Endodermal cell (in vitro differentiated cells): ENCODE measurements at regions not wholly inside any gene's neighbourhood (a gene's known extent, or its start where the extent isn't known, plus 50 kb on each side); places are given as distances from the start of the nearest gene placed in this dataset.

Experiments
- DNase-seq: peaks from one replicate; pipeline ENCODE4 v3.0.0-alpha.2; 2017
- H3K27ac ChIP-seq: 2 replicates; pipeline ENCODE4 v1.5.1; 2013; ENCODE audit warnings: mild to moderate bottlenecking, low read depth, low read length, moderate library complexity
- H3K27me3 ChIP-seq: 2 replicates; pipeline ENCODE4 v1.6.1; 2013; ENCODE audit warnings: mild to moderate bottlenecking, low read length, moderate library complexity; ENCODE audit not compliant: insufficient read depth, control insufficient read depth, poor library complexity, severe bottlenecking
- H3K36me3 ChIP-seq: 2 replicates; pipeline ENCODE4 v1.7.0; 2013; ENCODE audit warnings: mild to moderate bottlenecking, low read length, moderate library complexity; ENCODE audit not compliant: control insufficient read depth, insufficient read depth
- H3K4me1 ChIP-seq: one replicate; pipeline ENCODE4 v1.7.0; 2013; ENCODE audit warnings: low read length; ENCODE audit not compliant: control insufficient read depth, insufficient read depth
- H3K4me3 ChIP-seq: 2 replicates; pipeline ENCODE4 v1.5.1; 2013; ENCODE audit warnings: mild to moderate bottlenecking, low read length, moderate library complexity
- H3K9ac ChIP-seq: 2 replicates; pipeline ENCODE4 v1.6.1; 2013; ENCODE audit warnings: mild to moderate bottlenecking, low read length, moderate library complexity; ENCODE audit not compliant: poor library complexity, severe bottlenecking; ENCODE audit errors: extremely low read depth
- H3K9me3 ChIP-seq: 2 replicates; pipeline ENCODE4 v1.6.1; 2013; ENCODE audit warnings: mild to moderate bottlenecking, low read length, moderate library complexity; ENCODE audit not compliant: control insufficient read depth
- H3K27ac Mint-ChIP-seq: 2 replicates; pipeline ENCODE4 v1.8.0; 2020; ENCODE audit warnings: mixed read lengths
- H3K27me3 Mint-ChIP-seq: 2 replicates; pipeline ENCODE4 v1.8.0; 2021; ENCODE audit warnings: mild to moderate bottlenecking, mixed read lengths; ENCODE audit not compliant: insufficient read depth
- H3K36me3 Mint-ChIP-seq: 2 replicates; pipeline ENCODE4 v1.8.0; 2020; ENCODE audit warnings: low read depth, mixed read lengths
- H3K4me1 Mint-ChIP-seq: 2 replicates; pipeline ENCODE4 v1.8.0; 2020; ENCODE audit warnings: mixed read lengths
- H3K4me3 Mint-ChIP-seq: 2 replicates; pipeline ENCODE4 v1.8.0; 2020; ENCODE audit warnings: mild to moderate bottlenecking, moderate library complexity, mixed read lengths
- H3K9me3 Mint-ChIP-seq: 2 replicates; pipeline ENCODE4 v1.8.0; 2020; ENCODE audit warnings: mild to moderate bottlenecking, mixed read lengths
- CTCF ChIP-seq: fragments of 200-600 bp; sonication (generic); conservative IDR thresholded peaks from 2 replicates; pipeline ENCODE4 v1.5.0; 2021; ENCODE audit warnings: antibody characterized with exemption, mild to moderate bottlenecking
- WGBS, 2 experiments: methylation state at CpG; one replicate each; pipeline versions ENCODE4 v1.1.5 to v1.1.7; 2013; ENCODE audit warnings: missing lambda C conversion rate in 2 of 2, mixed read lengths in 1 of 2; ENCODE audit not compliant: insufficient coverage in 1 of 2, insufficient read length in 1 of 2; 5-methylcytosine and 5-hydroxymethylcytosine counted together

- H3K36me3 ChIP-seq, result no peaks in the 10 kb centered on the region
- H3K4me1 ChIP-seq, result peaks cover 4% of the 10 kb centered on the region
- H3K27ac Mint-ChIP-seq, result no peak overlapping the region
- H3K9me3 ChIP-seq, result no peaks in the 10 kb centered on the region
- no peak for DNase-seq
- no peaks in the 10 kb centered on the region for H3K27me3 ChIP-seq
- H3K27me3 Mint-ChIP-seq, result no peaks in the 10 kb centered on the region
- H3K27ac ChIP-seq, result no peak overlapping the region
- 87 to 94% methylated on average over 3 to 4 of the region's 4 CpGs for WGBS, 2 experiments
- no peak overlapping the region for H3K4me3 ChIP-seq
- no peak for TF ChIP-seq CTCF
- no peak overlapping the region for H3K4me3 Mint-ChIP-seq
- no peaks in the 10 kb centered on the region for H3K9me3 Mint-ChIP-seq
- no peaks in the 10 kb centered on the region for H3K36me3 Mint-ChIP-seq
- peaks cover 16% of the 10 kb centered on the region for H3K4me1 Mint-ChIP-seq
- no peak overlapping the region for H3K9ac ChIP-seq
Measured at GRCh38 chr3:104452697-104453096, 914.0 kb upstream of the ALCAM start.

- no peak overlapping the region for H3K27ac Mint-ChIP-seq
- H3K9me3 Mint-ChIP-seq, result no peaks in the 10 kb centered on the region
- no peak overlapping the region for H3K27ac ChIP-seq
- no peaks in the 10 kb centered on the region for H3K27me3 Mint-ChIP-seq
- no peaks in the 10 kb centered on the region for H3K27me3 ChIP-seq
- H3K9me3 ChIP-seq, result no peaks in the 10 kb centered on the region
- no peak for TF ChIP-seq CTCF
- no peaks in the 10 kb centered on the region for H3K4me1 ChIP-seq
- H3K4me3 Mint-ChIP-seq, result no peak overlapping the region
- no peak overlapping the region for H3K4me3 ChIP-seq
- H3K36me3 Mint-ChIP-seq, result no peaks in the 10 kb centered on the region
- DNase-seq, result no peak
- no peak overlapping the region for H3K9ac ChIP-seq
- H3K36me3 ChIP-seq, result no peaks in the 10 kb centered on the region
- peaks cover 10% of the 10 kb centered on the region for H3K4me1 Mint-ChIP-seq
Measured at GRCh38 chr3:104458657-104459056, 908.1 kb upstream of the ALCAM start.

- Histone ChIP-seq H3K4me1 (no peaks in the 10 kb centered on the region), H3K27ac (no peak overlapping the region), H3K9ac (no peak overlapping the region), H3K4me3 (no peak overlapping the region), H3K27me3 (no peaks in the 10 kb centered on the region), H3K9me3 (peaks cover 8% of the 10 kb centered on the region), H3K36me3 (no peaks in the 10 kb centered on the region)
- Mint-ChIP-seq H3K9me3 (peaks cover 13% of the 10 kb centered on the region), H3K27me3 (no peaks in the 10 kb centered on the region), H3K27ac (no peak overlapping the region), H3K4me1 (peaks cover 10% of the 10 kb centered on the region), H3K4me3 (no peak overlapping the region), H3K36me3 (no peaks in the 10 kb centered on the region)
- DNase-seq, result peak; percentile 44
- peak; percentile 76 for TF ChIP-seq CTCF
- WGBS, 2 experiments, result 60% methylated on average over 1 of the region's 1 CpG; no CpG with 5 or more reads in 1 of the 2 experiments
Measured at GRCh38 chr3:104460477-104461406, 906.0 kb upstream of the ALCAM start.
